Sigmoid colon (tissue), 4 donors: ENCODE measurements at regions not wholly inside any gene's neighbourhood (a gene's known extent, or its start where the extent isn't known, plus 50 kb on each side); places are given as distances from the start of the nearest gene placed in this dataset.

Experiments
- CTCF ChIP-seq, 4 experiments: fragments of 450-650 bp in 3 of 4; fragments of 200-600 bp in 1 of 4; IDR thresholded peaks; one replicate each; pipeline ENCODE4 v1.5.1; 2016 to 2019; ENCODE audit warnings: antibody characterized with exemption in 4 of 4, mild to moderate bottlenecking in 3 of 4, moderate library complexity in 2 of 4
- POLR2A ChIP-seq, 2 donors: fragments of 450-650 bp; IDR thresholded peaks; one replicate each; pipeline ENCODE4 v1.6.1; 2016; ENCODE audit warnings: antibody characterized with exemption in 2 of 2, mild to moderate bottlenecking in 2 of 2, moderate library complexity in 2 of 2
- POLR2AphosphoS5 ChIP-seq, 4 donors: sonication (generic); formaldehyde crosslinking; IDR thresholded peaks; one replicate each; pipeline ENCODE4 v1.6.1; 2017; ENCODE audit warnings: antibody characterized with exemption in 4 of 4

DNA sequence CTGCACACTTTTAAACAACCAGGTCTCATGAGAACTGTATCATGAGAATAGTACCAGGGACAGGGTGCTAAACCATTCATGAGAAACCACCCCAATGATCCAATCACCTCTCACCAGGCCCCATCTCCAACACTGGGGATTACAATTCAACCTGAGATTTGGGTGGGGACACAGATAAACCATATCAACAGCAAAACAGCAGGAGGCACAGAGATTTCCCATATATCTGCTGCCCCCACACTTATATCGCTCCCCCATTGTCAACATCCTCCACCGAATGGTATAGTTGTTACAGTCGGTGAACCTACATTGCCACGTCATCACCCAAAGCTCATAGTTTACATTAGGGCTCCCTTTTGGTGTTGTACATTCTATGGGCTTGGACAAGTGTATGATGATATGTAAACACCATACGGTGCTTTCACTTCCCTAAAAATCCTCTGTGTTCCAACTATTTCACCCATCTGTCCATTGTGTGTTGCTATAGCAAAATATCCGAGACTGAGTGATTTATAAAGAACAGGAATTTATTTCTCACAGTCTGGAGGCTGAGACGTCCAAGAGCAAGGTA is 224.8 kb downstream of the FAM43A start:
- no peak for TF ChIP-seq POLR2A (IDR thresholded peaks at IDR 0.05)
- TF ChIP-seq CTCF (IDR thresholded peaks at IDR 0.05): no peak
- no peak for TF ChIP-seq POLR2AphosphoS5 (IDR thresholded peaks at IDR 0.05)
